K562 (cell line): ENCODE measurements at regions not wholly inside any gene's neighbourhood (a gene's known extent, or its start where the extent isn't known, plus 50 kb on each side); places are given as distances from the start of the nearest gene placed in this dataset.
"Not testable (repeated sequence)": the region's sequence is repeated elsewhere in the genome, so short reads cannot be mapped to it uniquely, and the experiment has no call there.

Source experiments
- BCLAF1 ChIP-seq, 2 experiments: fragments of 450-650 bp in 1 of 2; IDR thresholded peaks; 2 replicates each; pipeline ENCODE4 v1.6.1; 2011 to 2017; ENCODE audit warnings: low read depth in 2 of 2, antibody characterized with exemption in 1 of 2, borderline replicate concordance in 1 of 2, low read length in 1 of 2, mild to moderate bottlenecking in 1 of 2, mixed read lengths in 1 of 2; ENCODE audit not compliant: control insufficient read depth in 1 of 2
- CTCFL ChIP-seq: IDR thresholded peaks from 2 replicates; pipeline ENCODE4 v1.6.1; 2011; ENCODE audit warnings: borderline replicate concordance, low read depth, mild to moderate bottlenecking, moderate library complexity, low read length; ENCODE audit not compliant: insufficient read depth, poor library complexity, severe bottlenecking
- DIDO1 ChIP-seq: fragments of 450-650 bp; IDR thresholded peaks from 2 replicates; pipeline ENCODE4 v1.6.1; 2016; ENCODE audit warnings: low read depth, missing biosample characterization, missing genetic modification characterization
- EZH2 ChIP-seq: IDR thresholded peaks from 2 replicates; pipeline ENCODE4 v1.6.1; 2012; ENCODE audit warnings: low read depth, mild to moderate bottlenecking, inconsistent platforms, low read length, borderline replicate concordance
- FOXM1 ChIP-seq, 2 experiments: fragments of 450-650 bp in 1 of 2; sonication (generic) in 1 of 2; formaldehyde crosslinking in 1 of 2; IDR thresholded peaks; 2 replicates each; pipeline versions ENCODE4 v1.6.1 to v1.9.0; 2017 to 2022; ENCODE audit warnings: low read depth in 2 of 2, mild to moderate bottlenecking in 2 of 2, missing genetic modification reagents in 1 of 2, moderate library complexity in 1 of 2
- HNRNPUL1 ChIP-seq: fragments of 200-400 bp; formaldehyde crosslinking; IDR thresholded peaks from 2 replicates; pipeline ENCODE4 v1.6.1; 2017; ENCODE audit warnings: low read length
- POLR2A ChIP-seq: fragments of 450-650 bp; conservative IDR thresholded peaks from 2 replicates; pipeline ENCODE4 v1.6.1; 2016
- RAD21 ChIP-seq, 2 experiments: fragments of 250-450 bp in 1 of 2; fragments of 450-650 bp in 1 of 2; sonication (Bioruptor Pico) in 1 of 2; formaldehyde crosslinking in 1 of 2; IDR thresholded peaks in 1 of 2; conservative IDR thresholded peaks in 1 of 2; 2 replicates each; pipeline versions ENCODE4 v1.4.0 to v1.8.0; 2020 to 2022; ENCODE audit warnings: mild to moderate bottlenecking in 2 of 2, moderate library complexity in 1 of 2
- RNF219 ChIP-seq: fragments of 250-450 bp; sonication (Bioruptor Pico); IDR thresholded peaks from 2 replicates; pipeline ENCODE4 v1.5.0; 2022; ENCODE audit warnings: mild to moderate bottlenecking
- SMAD1 ChIP-seq: fragments of 150-350 bp; IDR thresholded peaks from 2 replicates; pipeline ENCODE4 v1.6.1; 2014; ENCODE audit warnings: low read length, low read depth; ENCODE audit not compliant: partially characterized antibody
- SMC3 ChIP-seq: conservative IDR thresholded peaks from 2 replicates; pipeline ENCODE4 v1.6.1; 2011; ENCODE audit warnings: low read depth, low read length, improper control_type of control experiment; ENCODE audit not compliant: insufficient read depth
- TEAD2 ChIP-seq: fragments of 450-650 bp; IDR thresholded peaks from 2 replicates; pipeline ENCODE4 v1.6.1; 2016; ENCODE audit warnings: missing genetic modification characterization, control low read depth, missing compliant biosample characterization
- ZNF398 ChIP-seq: fragments of 250-450 bp; sonication (Bioruptor Pico); IDR thresholded peaks from 2 replicates; pipeline ENCODE4 v1.8.0; 2021; ENCODE audit warnings: moderate library complexity, mild to moderate bottlenecking, inconsistent platforms

- not testable (repeated sequence) for TF ChIP-seq POLR2A; EZH2; CTCFL; TEAD2; ZNF398; SMC3; BCLAF1 (IDR thresholded peaks at IDR 0.05; ENCODE audit: borderline replicate concordance in 1 of 2, control insufficient read depth in 1 of 2, low read depth in 2 of 2, low read length in 1 of 2); FOXM1 (IDR thresholded peaks at IDR 0.05; ENCODE audit: low read depth); FOXM1 (CRISPR knock-in tag; IDR thresholded peaks at IDR 0.05; ENCODE audit: low read depth); SMAD1; RNF219; RAD21 (CRISPR knock-in tag; conservative IDR thresholded peaks at IDR 0.05 in 1 of 2, IDR thresholded peaks at IDR 0.05 in 1 of 2); DIDO1 (tag); HNRNPUL1
These were observed 92.0 kb downstream of the MRPL57 start for GRCh38 chr13:21268485-21268884.
